ENCODE measurements at regions not wholly inside any gene's neighbourhood (a gene's known extent, or its start where the extent isn't known, plus 50 kb on each side); places are given as distances from the start of the nearest gene placed in this dataset.
A peak's percentile ranks its signal among the peaks of the same experiment; 100 is the strongest.

GRCh38 chr2:12062053-12062395 lies 315.6 kb downstream of the LPIN1 start:
- DNase-seq: no peak

DNA sequence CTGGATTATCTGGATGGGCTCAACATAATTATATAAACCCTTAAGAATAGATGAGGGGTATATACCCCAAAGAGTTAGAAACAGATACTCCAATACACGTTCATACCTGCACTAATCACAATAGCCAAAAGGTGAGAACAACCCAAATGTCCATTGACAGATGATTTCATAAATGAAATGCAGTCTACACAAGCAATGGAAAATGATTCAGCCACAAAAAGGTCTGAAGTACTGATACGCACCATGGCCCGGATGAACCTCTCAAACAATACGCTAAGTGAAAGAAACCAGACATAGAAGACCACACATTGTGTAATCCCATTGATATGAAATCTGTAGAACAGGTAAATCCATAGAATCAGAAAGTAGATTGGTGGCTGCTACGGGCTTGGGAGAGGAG lies 316.8 kb downstream of the LPIN1 start:
- no peak for DNase-seq

DNA sequence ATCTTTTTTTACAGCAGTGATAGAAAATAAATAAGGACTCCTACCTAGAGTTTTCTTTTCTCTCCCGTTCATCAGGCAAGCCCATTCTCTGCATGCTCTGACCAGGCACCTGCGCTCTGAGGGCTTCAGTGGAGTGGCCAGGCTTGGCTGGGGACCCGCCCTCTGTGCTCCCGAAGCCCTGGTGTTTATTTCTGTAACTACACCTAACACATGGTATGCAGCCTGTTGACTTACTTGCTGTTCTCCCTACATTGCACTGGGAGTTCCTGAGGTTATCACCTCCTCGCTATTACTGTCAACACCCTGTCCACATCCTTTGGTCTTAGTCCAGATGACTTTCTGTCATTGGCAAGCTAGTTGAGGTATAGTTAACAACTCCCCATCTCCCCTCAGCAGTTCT lies 317.7 kb downstream of the LPIN1 start:
- no peak for DNase-seq

GRCh38 chr2:12066116-12066515 lies 319.7 kb downstream of the LPIN1 start:
- DNase-seq: no peak

DNA sequence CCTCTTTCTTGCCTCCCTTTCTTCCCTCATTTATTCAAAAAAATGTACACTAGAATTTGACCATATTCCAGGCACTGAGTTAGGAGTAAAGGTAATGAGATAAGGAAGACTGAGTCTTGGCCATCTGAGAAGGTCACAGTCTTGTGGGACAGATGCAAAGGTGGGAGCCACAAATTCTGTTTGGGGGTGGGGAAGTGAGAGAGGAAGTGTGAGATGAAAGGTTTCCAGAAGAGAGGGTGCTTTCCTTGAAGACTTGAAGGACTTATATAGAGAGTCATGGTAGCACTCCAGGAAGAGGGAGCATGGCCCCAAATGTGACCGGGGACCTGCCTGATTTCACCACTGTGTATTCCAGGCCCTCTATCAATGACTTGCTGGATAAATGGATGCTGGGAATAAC lies 320.6 kb downstream of the LPIN1 start:
- DNase-seq: no peak

- no peak for DNase-seq
Measured at GRCh38 chr2:12068796-12069538, 322.5 kb downstream of the LPIN1 start.

DNA sequence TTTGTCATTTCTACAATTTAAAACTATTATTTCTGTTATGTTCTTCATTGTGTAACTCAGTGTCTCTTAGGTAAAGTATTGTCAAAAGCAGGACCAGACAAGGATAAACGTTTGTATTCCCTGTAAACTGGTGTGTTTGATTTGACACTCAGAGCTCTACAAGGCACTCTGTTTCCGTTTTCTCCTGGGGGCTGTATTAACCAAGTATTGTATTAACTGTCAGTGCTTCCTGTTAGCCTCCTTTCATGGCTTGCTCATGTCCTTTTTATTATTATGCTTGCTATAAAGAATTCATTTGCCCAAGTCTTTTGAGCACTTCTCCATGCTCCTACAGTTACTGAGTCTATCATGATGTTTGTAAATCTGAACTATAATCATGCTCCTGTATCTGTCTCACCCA lies 323.7 kb downstream of the LPIN1 start:
- DNase-seq: no peak

- DNase-seq: no peak
Measured at GRCh38 chr2:12070581-12070980, 324.1 kb downstream of the LPIN1 start.

GRCh38 chr2:12071318-12071717 lies 324.9 kb downstream of the LPIN1 start:
- no peak for DNase-seq

- DNase-seq: no peak
Measured at GRCh38 chr2:12073217-12073852, 326.9 kb downstream of the LPIN1 start.

- no peak for DNase-seq
Measured at GRCh38 chr2:12074126-12074844, 327.9 kb downstream of the LPIN1 start.

- DNase-seq: no peak
Measured at GRCh38 chr2:12074845-12075217, 328.4 kb downstream of the LPIN1 start.

DNA sequence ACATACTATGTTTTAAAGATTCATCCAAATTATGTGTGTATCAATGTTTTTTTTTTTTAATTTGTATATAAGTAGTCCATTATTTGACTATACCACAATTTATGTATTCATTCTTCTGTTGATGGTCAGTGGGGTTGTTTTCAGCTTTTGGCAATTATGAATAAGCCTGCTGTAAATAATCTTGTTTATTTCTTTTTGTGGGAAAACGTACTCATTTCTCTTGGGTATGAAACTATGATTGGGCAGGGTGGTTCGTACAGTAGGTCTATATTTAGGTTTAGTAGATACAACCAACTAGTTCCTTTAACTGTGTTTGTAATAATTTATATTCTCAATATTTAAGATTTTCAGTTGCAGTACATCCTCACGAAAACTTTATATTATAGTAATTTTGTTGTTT lies 329.2 kb downstream of the LPIN1 start:
- no peak for DNase-seq

GRCh38 chr2:12076810-12077209 lies 330.4 kb downstream of the LPIN1 start:
- DNase-seq: peak; percentile 8

DNA sequence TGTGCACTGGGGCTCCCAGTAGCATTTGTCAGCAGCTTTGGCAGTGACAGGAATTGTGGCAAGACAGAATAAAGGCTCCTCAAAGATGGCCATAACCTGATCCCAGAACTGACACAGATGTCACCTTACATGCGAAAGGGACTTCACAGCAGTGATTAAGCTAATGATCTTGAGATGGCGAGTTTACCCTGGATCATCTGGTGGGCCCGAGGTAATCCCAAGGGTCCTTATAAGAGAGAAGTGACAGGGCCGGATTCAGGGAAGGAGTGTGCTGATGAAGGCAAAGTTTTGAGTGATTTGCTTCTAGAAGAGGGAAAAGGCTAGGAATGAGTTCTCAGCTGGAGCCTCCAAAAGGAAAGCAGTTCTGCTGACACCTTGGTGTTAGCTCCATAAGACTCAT lies 333.9 kb downstream of the LPIN1 start:
- DNase-seq: no peak

DNA sequence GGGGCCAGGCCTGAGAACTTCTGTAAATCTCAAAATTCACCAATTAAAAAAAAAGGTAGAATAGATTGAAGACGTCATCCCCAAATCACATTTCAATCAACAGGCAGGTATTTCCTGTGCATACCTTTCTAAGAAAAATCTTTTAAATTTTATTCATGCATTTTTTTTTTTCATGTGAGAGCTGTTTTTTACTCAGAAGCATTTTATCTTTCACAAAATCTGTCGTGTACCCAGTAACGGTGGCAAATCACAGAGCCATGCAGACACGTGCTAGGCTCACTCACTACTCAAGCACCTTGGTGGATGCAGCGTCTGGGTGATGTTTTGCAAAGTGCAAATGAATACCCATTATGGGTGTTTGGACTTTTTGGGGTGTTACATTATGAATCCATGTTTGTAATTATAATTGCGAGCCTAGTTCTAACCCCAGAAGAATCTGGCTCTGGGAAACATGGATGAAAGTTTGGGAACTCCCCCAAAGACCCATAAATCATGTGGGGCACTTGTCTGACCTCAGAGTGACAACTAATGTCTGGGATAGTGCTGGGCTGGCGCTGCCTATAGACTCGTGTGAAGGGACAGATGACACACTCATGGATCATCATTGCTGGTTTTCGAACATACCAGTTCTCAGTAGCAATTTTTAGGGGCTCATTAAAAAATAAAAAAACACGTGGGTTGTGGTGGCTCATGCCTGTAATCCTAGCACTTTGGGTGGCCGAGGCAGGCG lies 335.2 kb downstream of the LPIN1 start:
- DNase-seq: no peak

DNA sequence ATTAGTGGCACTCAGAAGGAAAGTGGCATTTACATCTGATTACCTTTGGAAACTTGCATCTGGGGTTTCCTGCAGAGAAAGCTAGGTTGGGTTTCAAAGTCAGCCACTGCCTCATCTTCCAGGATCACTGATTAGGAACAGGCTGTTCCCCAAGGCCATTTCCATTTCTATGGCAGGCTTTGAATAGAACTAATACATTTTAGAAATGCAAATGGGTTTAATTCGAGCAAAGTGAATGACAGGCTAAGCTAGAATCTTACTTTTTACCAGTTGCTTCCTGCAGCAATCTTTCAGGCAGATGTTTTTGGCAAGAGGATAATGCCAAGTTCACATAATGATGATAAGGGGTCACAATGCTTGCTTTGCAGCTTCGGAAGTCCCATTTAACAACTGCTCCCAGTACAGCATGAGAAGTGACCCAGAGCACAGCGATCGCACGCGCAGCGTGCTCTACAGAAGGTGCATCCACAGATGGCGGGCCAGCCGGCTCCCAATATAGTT lies 336.7 kb downstream of the LPIN1 start:
- DNase-seq: no peak

- no peak for DNase-seq
Measured at GRCh38 chr2:12083713-12084419, 337.4 kb downstream of the LPIN1 start.

DNA sequence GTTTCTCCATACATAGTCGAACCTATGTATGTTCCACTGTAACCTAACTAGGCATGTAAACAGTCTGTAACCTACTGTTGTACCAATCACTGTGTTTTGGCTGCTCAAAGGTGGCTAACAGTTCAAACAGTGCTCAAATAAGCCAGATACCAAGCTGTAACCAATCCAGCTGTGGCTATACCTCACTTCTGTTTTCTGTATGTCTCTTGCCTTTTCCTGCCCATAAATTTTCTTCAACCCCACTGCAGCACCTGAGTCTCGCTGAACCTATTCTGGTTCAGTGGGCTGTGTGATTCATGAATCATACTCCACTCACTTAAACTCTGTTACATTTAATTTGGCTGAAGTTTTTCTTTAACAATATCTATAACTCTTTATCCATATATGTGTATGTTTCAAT lies 340.7 kb downstream of the LPIN1 start:
- DNase-seq: no peak

GRCh38 chr2:12087671-12088380 lies 341.4 kb downstream of the LPIN1 start:
- no peak for DNase-seq

DNA sequence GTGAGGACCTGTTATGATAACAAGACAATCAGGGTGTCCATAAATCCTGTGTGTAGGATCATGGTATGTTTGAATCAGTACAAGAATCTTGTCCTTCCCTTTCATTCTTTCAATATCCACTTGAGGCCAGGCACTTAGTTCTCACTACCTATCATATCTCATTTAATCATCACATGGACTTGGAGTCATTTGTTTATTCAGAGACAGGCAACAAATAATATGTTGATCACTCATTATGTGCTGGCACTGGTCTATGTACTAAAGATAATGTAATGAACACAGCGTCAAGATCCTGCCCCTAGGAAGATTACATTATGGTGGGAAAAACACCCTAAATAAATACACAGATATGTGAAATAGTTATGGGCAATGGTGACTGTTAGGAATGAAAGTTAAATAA lies 342.6 kb downstream of the LPIN1 start:
- DNase-seq: no peak

DNA sequence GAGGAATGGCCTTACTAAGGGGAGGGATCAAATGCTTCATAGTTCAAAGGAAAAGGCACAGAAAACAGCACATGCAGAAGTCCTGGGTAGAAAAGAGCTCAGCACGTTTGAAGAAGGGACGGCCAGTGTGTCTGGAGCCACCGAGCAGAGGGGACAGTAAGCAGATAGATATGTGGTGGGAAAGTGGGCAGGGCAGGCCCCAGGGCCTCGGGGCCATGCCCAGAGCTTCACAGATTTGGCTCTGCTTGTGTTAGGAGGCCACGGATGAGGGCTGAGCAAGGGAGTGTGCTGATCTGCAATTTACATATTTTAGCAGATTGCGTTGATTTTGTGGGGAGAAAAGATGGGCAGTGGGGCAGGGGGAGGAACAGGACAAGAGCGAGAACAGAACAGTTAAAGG lies 343.1 kb downstream of the LPIN1 start:
- DNase-seq: no peak
